Head of caudate nucleus (tissue), 42 donors: ENCODE measurements at regions not wholly inside any gene's neighbourhood (a gene's known extent, or its start where the extent isn't known, plus 50 kb on each side); places are given as distances from the start of the nearest gene placed in this dataset.
A peak's percentile ranks its signal among the peaks of the same experiment; 100 is the strongest.

Experiments
- DNase-seq, 42 donors: peaks; one replicate each; pipeline versions ENCODE4 v3.0.0 to v3.0.0-alpha.2; 2020 to 2021; ENCODE audit warnings: mixed read lengths in 7 of 42
- intact Hi-C: fragments of 100-400 bp; cut with DNase I; formaldehyde crosslinking; loops from one replicate; pipeline ENCODE4 v1.15.0; 2022

GRCh38 chrX:80098038-80098437 is 83.5 kb downstream of the TBX22 start:
- DNase-seq = no peak
- intact Hi-C loops = no loop called here

GRCh38 chrX:80120335-80120734 is 105.8 kb downstream of the TBX22 start:
- intact Hi-C loops = no loop called here
- DNase-seq = no peak

DNA sequence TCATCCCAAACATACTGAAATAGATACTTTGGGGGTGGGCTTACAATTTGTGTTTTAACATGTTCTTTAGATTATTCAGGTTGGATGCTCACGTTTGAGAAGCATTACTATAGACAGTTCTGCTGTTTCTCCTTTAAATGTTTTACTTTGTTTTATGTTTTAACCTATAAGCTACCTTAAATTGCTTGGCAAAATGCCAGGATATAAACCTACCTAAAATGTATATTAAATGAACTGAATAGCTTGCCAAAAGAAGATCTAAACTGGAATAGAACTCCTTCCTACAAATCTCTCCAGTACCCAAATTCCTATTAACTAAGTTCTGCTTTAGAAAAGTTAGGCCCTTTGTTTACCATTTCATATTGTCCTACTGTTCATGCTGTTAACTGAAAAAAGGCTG is 124.4 kb downstream of the TBX22 start:
- DNase-seq = no peak
- intact Hi-C loops = no loop called here

GRCh38 chrX:80139564-80139963 is 125.0 kb downstream of the TBX22 start:
- intact Hi-C loops = no loop called here
- no peak for DNase-seq

DNA sequence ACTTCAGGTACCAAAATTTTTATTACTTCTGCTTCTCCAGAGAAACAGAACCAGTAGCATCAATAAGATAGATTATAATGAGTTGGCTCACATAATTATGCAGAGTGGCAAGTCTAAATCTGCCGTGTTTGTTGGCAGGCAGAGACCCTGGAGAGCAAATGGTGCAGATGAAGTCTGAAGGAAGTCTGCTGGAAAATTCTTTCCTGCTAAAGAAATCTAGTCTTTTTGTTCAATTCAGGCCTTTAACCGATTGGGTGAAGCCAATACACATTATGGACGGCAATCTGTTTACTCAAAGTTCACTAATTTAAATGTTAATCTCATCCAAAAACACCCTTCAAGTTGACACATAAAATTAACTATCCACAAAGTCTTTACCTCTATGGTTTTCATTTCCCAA is 156.0 kb downstream of the TBX22 start:
- intact Hi-C loops = no loop called here
- no peak for DNase-seq

GRCh38 chrX:80173261-80173660 is 158.7 kb downstream of the TBX22 start:
- no peak for DNase-seq
- intact Hi-C loops = no loop called here

- intact Hi-C loops = no loop called here
- DNase-seq = no peak
Measured at GRCh38 chrX:80174925-80175574, 160.5 kb downstream of the TBX22 start.

DNA sequence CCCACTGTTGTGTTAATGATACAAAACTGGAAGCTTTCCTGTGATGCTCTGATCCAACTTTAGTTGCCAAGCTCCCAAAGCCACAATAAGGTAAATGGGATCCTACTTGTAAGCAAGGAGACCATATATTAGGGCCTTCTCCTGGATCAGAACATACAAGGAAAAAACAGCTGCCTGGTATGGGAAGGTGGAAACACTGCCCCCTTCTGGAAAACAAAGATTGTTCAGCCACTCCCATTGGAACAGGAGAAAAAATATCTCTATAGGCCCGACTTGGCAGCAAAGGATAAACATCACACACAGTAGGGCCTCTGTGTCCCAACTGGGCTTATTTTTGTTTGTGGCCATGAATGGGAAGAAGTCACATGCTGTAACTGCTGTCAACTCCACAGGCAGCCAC is 166.5 kb downstream of the TBX22 start:
- intact Hi-C loops = no loop called here

DNA sequence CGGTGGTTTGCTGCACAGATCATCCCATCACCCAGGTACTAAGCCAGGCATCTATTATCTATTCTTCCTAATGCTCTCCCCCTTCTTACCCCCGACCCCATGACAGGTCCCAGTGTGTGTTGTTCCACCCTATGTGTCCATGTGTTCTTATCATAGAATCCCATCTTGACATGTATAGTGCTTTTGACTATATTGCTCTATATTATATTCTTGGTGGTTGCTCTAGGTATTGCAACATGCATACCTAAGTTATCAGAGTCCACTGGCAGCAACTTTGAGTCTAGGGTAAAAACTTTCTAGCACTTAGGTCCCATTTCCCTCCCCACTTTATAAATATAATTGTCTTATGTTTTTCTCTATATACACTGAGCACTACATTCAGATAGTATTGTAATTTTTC is 170.3 kb downstream of the TBX22 start:
- intact Hi-C loops = no loop called here
- no peak for DNase-seq

More for the DNA sequence above, 166.5 kb downstream of the TBX22 start:
- DNase-seq = no peak

DNA sequence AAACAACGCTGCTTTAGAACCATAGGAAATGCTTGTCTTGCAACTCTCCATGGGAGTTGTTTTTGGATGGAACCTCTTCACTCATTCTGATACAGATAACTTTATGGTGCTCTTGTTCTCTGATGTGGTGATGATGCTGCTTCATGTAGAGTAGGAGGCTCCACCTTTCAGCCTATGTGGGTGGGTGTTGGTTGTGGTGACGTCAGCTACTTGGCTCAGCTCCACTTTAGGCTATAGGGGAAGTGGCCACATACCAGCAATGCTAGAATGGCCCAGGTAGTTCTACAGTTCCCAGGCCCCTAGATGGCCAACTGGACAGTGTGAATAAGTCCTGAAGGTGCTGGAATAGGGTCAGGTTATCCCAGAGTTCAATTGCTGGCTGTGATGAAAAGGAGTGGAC is 192.1 kb downstream of the TBX22 start:
- intact Hi-C loops = no loop called here
- no peak for DNase-seq

- DNase-seq = no peak
- intact Hi-C loops = no loop called here
Measured at GRCh38 chrX:80207327-80207726, 192.8 kb downstream of the TBX22 start.

- no peak for DNase-seq
- intact Hi-C loops = no loop called here
Measured at GRCh38 chrX:80216086-80216485, 201.5 kb downstream of the TBX22 start.

- no peak for DNase-seq
- intact Hi-C loops = no loop called here
Measured at GRCh38 chrX:80223982-80224579, 196.2 kb upstream of the TENT5D start.

DNA sequence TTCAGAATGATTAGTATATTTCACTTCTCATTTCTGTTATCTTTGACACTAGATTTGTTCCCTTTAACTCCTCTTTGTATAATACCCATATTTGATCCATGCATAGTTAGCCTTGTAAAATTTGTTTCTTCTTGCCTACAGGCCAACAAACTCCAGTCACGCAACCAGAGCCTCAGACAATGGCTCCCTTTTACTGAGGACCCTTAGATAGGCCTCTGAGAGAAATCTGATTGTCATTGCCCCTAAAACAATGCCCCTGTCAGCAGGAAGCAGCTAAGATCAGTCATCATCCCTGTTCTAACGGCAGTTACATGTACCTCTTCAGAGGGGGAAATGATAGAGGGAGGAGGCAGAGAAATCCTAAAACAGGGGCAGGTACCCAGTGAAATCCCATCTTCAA is 190.6 kb upstream of the TENT5D start:
- DNase-seq = no peak
- intact Hi-C loops = no loop called here

- no peak for DNase-seq
- intact Hi-C loops = no loop called here
Measured at GRCh38 chrX:80237072-80237471, 183.2 kb upstream of the TENT5D start.

DNA sequence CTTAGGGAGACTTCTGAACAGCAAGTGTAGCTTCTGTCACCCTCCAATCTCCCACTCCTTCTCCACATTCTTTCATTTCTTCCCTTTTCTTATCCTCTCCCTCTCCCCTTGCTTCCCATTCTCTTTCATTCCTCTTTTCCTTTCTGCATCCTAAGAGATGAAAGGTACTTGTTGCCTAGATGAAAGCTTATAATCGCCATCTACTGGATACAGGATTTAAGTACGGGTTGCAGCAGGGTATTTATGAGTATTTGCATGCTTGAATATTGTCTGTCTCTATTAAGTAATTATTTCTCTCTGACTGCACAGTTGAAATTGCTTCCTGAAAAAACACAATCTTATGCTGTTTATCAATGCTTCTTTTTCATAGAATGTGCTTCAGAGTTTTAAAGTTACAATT is 174.0 kb upstream of the TENT5D start:
- intact Hi-C loops = no loop called here

DNA sequence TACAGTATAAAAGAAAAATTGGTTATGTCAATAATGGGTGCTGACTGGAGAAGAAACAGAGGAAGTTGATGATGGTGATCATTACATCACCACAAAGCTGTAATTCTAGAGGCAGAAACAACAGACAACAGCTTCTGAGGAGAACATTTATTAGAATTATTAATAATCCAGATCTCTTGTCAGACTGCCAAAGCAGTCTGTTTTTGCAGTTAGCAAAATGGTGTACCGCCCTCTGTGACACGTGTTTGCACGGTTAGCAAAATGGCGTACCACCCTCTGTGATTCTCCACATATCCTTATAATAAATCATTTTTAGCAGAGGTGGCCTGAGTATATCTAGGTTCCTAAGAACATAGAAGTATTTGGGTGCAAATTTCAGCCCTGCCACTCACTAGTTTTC is 154.0 kb upstream of the TENT5D start:
- intact Hi-C loops = no loop called here

More for the DNA sequence above, 174.0 kb upstream of the TENT5D start:
- no peak for DNase-seq

DNA sequence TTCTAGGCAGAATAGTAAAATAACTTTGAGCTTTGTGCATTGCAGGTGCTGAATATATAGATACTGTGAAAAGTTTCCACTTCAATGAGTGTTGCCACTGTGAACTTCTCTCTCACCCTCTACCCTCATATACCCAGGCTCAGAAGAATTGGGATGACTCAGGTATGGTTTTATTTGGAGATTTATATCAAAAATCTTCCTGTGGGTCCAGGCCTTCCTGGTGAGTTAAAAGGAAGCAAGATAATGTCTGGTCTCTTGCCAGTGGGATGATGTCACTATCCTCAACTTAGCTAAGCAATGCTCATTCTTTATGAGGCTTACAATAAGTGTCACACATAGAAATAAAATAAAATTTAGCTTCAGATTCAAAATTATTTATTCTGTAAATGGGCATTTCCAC is 153.3 kb upstream of the TENT5D start:
- intact Hi-C loops = no loop called here

More for the DNA sequence above, 154.0 kb upstream of the TENT5D start:
- DNase-seq = no peak

DNA sequence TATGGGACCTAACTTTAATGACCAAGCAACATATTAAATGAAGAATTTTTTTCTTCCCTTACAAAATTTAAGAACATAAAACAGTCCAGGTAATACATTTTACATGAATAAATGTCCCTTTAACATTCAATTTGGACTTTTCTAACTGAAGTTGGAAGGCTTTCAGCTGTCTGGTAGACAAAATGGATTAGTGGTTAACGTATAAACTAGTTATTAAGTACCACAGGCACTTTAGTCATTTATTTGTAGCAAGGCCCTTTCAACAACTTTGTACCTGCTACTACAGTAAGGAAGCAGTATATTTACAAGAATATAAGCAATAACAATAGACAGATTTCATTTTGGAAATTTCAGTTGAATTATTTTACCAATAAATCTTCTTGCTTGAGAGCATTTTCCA is 152.5 kb upstream of the TENT5D start:
- DNase-seq = no peak
- intact Hi-C loops = no loop called here

More for the DNA sequence above, 153.3 kb upstream of the TENT5D start:
- DNase-seq = no peak

DNA sequence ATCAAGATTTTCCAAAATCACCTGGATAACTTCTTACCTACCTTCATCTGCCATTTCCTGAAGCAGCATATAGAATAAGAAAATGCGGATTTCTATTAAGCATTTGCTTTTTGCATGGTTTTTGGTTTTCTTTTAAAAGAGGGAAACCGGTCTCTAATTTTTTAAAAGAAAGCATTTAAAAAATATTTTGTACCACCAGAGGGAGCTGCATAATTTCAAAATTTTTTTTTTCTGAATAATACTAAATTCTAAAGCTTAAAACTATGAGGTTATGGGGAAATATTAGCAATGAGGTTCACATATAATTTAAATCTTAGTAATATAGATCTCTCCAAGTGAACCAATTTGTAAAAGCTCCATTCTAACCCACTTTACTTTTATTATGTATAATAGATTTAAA is 137.7 kb upstream of the TENT5D start:
- no peak for DNase-seq
- intact Hi-C loops = no loop called here

DNA sequence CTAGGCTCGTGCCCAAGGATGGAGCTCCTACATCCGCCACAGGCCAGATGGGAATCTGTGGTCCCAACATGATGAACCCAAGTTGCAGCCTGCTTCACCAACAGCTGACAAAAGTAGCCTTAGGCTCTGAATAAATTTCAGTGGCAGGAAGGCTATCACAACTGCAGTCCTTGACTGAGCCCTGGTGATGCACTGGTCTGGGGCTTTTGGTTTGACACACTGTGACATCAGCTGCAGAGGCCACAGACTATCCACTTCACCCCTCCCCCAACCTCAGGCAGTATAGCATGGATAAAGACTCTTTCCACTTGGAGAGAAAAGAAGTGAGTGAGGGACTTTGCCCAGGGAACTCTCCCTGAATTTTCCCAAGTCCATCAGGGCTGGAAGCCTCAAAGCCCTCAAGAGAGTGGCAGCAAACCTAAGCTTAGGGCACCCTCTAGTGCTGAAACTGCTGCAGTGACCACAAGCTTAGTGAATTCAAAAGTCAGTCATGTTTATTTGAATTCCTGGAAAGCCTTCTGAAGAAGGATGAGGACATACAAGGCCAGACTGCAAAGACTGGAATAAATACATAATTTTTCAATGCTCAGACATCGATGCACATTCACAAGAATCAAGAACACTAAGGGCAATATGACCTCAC is 135.0 kb upstream of the TENT5D start:
- intact Hi-C loops = no loop called here
- peak in 4 of 42 donors; percentile 2 to 19 (median 10) for DNase-seq
